Activated naive CD4-positive, alpha-beta T cell treated with anti-CD3 and anti-CD28 coated beads, Interleukin-2, amount 50 U/mL, for 24 hours (primary cell): ENCODE measurements at regions not wholly inside any gene's neighbourhood (a gene's known extent, or its start where the extent isn't known, plus 50 kb on each side); places are given as distances from the start of the nearest gene placed in this dataset.
A peak's percentile ranks its signal among the peaks of the same experiment; 100 is the strongest.
"Not testable (repeated sequence)": the region's sequence is repeated elsewhere in the genome, so short reads cannot be mapped to it uniquely, and the experiment has no call there.

Experiments used
- H3K27ac Mint-ChIP-seq: one replicate; pipeline ENCODE4 v1.8.0; 2021; ENCODE audit warnings: mild to moderate bottlenecking, mixed read lengths
- H3K27me3 Mint-ChIP-seq: one replicate; pipeline ENCODE4 v1.8.0; 2021; ENCODE audit warnings: mixed read lengths
- H3K36me3 Mint-ChIP-seq: one replicate; pipeline ENCODE4 v1.8.0; 2021; ENCODE audit warnings: mixed read lengths
- H3K4me1 Mint-ChIP-seq: one replicate; pipeline ENCODE4 v1.8.0; 2021; ENCODE audit warnings: mixed read lengths
- H3K4me3 Mint-ChIP-seq: one replicate; pipeline ENCODE4 v1.8.0; 2021; ENCODE audit warnings: mild to moderate bottlenecking, mixed read lengths
- H3K9me3 Mint-ChIP-seq: one replicate; pipeline ENCODE4 v1.8.0; 2021; ENCODE audit warnings: mixed read lengths

GRCh38 chr15:70512772-70513362, 250.5 kb downstream of the UACA start:
- Mint-ChIP-seq H3K4me1 (peaks cover 17% of the 10 kb centered on the region), H3K27ac (no peak overlapping the region), H3K27me3 (no peaks in the 10 kb centered on the region), H3K9me3 (peaks cover 10% of the 10 kb centered on the region), H3K4me3 (no peak overlapping the region), H3K36me3 (peaks cover 18% of the 10 kb centered on the region)

GRCh38 chr15:70511972-70512587, 251.3 kb downstream of the UACA start:
- H3K36me3 Mint-ChIP-seq = peaks cover 18% of the 10 kb centered on the region
- not testable (repeated sequence) for H3K4me3 Mint-ChIP-seq, H3K27me3 Mint-ChIP-seq
- H3K9me3 Mint-ChIP-seq = peaks cover 10% of the 10 kb centered on the region
- H3K4me1 Mint-ChIP-seq = peaks cover 21% of the 10 kb centered on the region
- peak overlapping the region; percentile 24 for H3K27ac Mint-ChIP-seq

- H3K4me3 Mint-ChIP-seq = no peak overlapping the region
- H3K36me3 Mint-ChIP-seq = peaks cover 20% of the 10 kb centered on the region
- no peak overlapping the region for H3K27ac Mint-ChIP-seq
- H3K9me3 Mint-ChIP-seq = peaks cover 10% of the 10 kb centered on the region
- H3K27me3 Mint-ChIP-seq = no peaks in the 10 kb centered on the region
- peaks cover 33% of the 10 kb centered on the region for H3K4me1 Mint-ChIP-seq
Observed at GRCh38 chr15:70510433-70510832, 252.9 kb downstream of the UACA start.

GRCh38 chr15:70509731-70510143, 253.6 kb downstream of the UACA start:
- Mint-ChIP-seq H3K4me3 (no peak overlapping the region), H3K4me1 (peaks cover 38% of the 10 kb centered on the region), H3K9me3 (peaks cover 10% of the 10 kb centered on the region), H3K36me3 (peaks cover 20% of the 10 kb centered on the region), H3K27me3 (no peaks in the 10 kb centered on the region), H3K27ac (no peak overlapping the region)

GRCh38 chr15:70509282-70509662, 254.1 kb downstream of the UACA start:
- no peak overlapping the region for H3K4me3 Mint-ChIP-seq

GRCh38 chr15:70508561-70509281, 254.6 kb downstream of the UACA start:
- Mint-ChIP-seq H3K27me3 (no peaks in the 10 kb centered on the region), H3K9me3 (peaks cover 10% of the 10 kb centered on the region), H3K4me1 (peaks cover 48% of the 10 kb centered on the region), H3K27ac (peak overlapping the region; percentile 78), H3K4me3 (peak overlapping the region; percentile 43), H3K36me3 (peaks cover 20% of the 10 kb centered on the region)

More at GRCh38 chr15:70509282-70509662, 254.1 kb downstream of the UACA start:
- Mint-ChIP-seq H3K9me3 (peaks cover 10% of the 10 kb centered on the region), H3K27me3 (no peaks in the 10 kb centered on the region), H3K36me3 (peaks cover 20% of the 10 kb centered on the region), H3K27ac (no peak overlapping the region), H3K4me1 (peaks cover 42% of the 10 kb centered on the region)

GRCh38 chr15:70507772-70508371, 255.5 kb downstream of the UACA start:
- H3K4me3 Mint-ChIP-seq = peak overlapping the region; percentile 19

GRCh38 chr15:70505936-70506912, 257.1 kb downstream of the UACA start:
- Mint-ChIP-seq H3K36me3 (peaks cover 16% of the 10 kb centered on the region), H3K27me3 (no peaks in the 10 kb centered on the region), H3K27ac (no peak overlapping the region), H3K4me1 (peaks cover 71% of the 10 kb centered on the region), H3K9me3 (no peaks in the 10 kb centered on the region), H3K4me3 (no peak overlapping the region)

More at GRCh38 chr15:70507772-70508371, 255.5 kb downstream of the UACA start:
- H3K27me3 Mint-ChIP-seq = no peaks in the 10 kb centered on the region
- peaks cover 56% of the 10 kb centered on the region for H3K4me1 Mint-ChIP-seq
- peaks cover 10% of the 10 kb centered on the region for H3K9me3 Mint-ChIP-seq
- no peak overlapping the region for H3K27ac Mint-ChIP-seq
- H3K36me3 Mint-ChIP-seq = peaks cover 20% of the 10 kb centered on the region

GRCh38 chr15:70505411-70505919, 257.9 kb downstream of the UACA start:
- Mint-ChIP-seq H3K27ac (peak overlapping the region; percentile 8), H3K27me3 (no peaks in the 10 kb centered on the region), H3K9me3 (no peaks in the 10 kb centered on the region), H3K4me3 (no peak overlapping the region), H3K36me3 (peaks cover 14% of the 10 kb centered on the region), H3K4me1 (peaks cover 73% of the 10 kb centered on the region)

GRCh38 chr15:70504988-70505387, 258.4 kb downstream of the UACA start:
- H3K36me3 Mint-ChIP-seq = peaks cover 9% of the 10 kb centered on the region
- H3K4me3 Mint-ChIP-seq = no peak overlapping the region
- peaks cover 76% of the 10 kb centered on the region for H3K4me1 Mint-ChIP-seq
- H3K27ac Mint-ChIP-seq = peak overlapping the region; percentile 8
- H3K27me3 Mint-ChIP-seq = no peaks in the 10 kb centered on the region
- no peaks in the 10 kb centered on the region for H3K9me3 Mint-ChIP-seq

GRCh38 chr15:70504299-70504951, 258.9 kb downstream of the UACA start:
- H3K27me3 Mint-ChIP-seq = no peaks in the 10 kb centered on the region
- peak overlapping the region; percentile 65 for H3K27ac Mint-ChIP-seq
- H3K4me1 Mint-ChIP-seq = peaks cover 79% of the 10 kb centered on the region
- peak overlapping the region; percentile 54 for H3K4me3 Mint-ChIP-seq
- H3K9me3 Mint-ChIP-seq = no peaks in the 10 kb centered on the region
- H3K36me3 Mint-ChIP-seq = peaks cover 8% of the 10 kb centered on the region

- Mint-ChIP-seq H3K27ac (no peak overlapping the region), H3K9me3 (no peaks in the 10 kb centered on the region), H3K27me3 (no peaks in the 10 kb centered on the region), H3K4me1 (peaks cover 78% of the 10 kb centered on the region), H3K36me3 (peaks cover 5% of the 10 kb centered on the region), H3K4me3 (peak overlapping the region; percentile 47)
Observed at GRCh38 chr15:70503798-70504298, 259.5 kb downstream of the UACA start.

GRCh38 chr15:70503073-70503745, 260.1 kb downstream of the UACA start:
- no peaks in the 10 kb centered on the region for H3K9me3 Mint-ChIP-seq
- no peak overlapping the region for H3K27ac Mint-ChIP-seq
- H3K4me3 Mint-ChIP-seq = peak overlapping the region; percentile 47
- H3K36me3 Mint-ChIP-seq = peaks cover 2% of the 10 kb centered on the region
- no peaks in the 10 kb centered on the region for H3K27me3 Mint-ChIP-seq
- H3K4me1 Mint-ChIP-seq = peaks cover 71% of the 10 kb centered on the region

GRCh38 chr15:70502529-70502928, 260.8 kb downstream of the UACA start:
- Mint-ChIP-seq H3K4me3 (peak overlapping the region; percentile 26), H3K4me1 (peaks cover 67% of the 10 kb centered on the region), H3K27ac (no peak overlapping the region)

More at GRCh38 chr15:70502529-70502928, 260.8 kb downstream of the UACA start:
- H3K36me3 Mint-ChIP-seq = peaks cover 2% of the 10 kb centered on the region
- H3K9me3 Mint-ChIP-seq = no peaks in the 10 kb centered on the region
- H3K27me3 Mint-ChIP-seq = no peaks in the 10 kb centered on the region
